Sigmoid colon (tissue), 6 donors: ENCODE measurements at regions not wholly inside any gene's neighbourhood (a gene's known extent, or its start where the extent isn't known, plus 50 kb on each side); places are given as distances from the start of the nearest gene placed in this dataset.

ENCODE experiments used
- DNase-seq: peaks from one replicate; pipeline ENCODE4 v3.0.0-alpha.2; 2019
- H3K27ac ChIP-seq, 4 donors: fragments of 200-600 bp; sonication (generic); one replicate each; pipeline ENCODE4 v1.5.1; 2016 to 2019; ENCODE audit warnings: mild to moderate bottlenecking in 1 of 4
- H3K27me3 ChIP-seq, 3 donors: fragments of 200-600 bp; sonication (generic); one replicate each; pipeline ENCODE4 v1.5.1; 2019; ENCODE audit warnings: mild to moderate bottlenecking in 1 of 3
- H3K36me3 ChIP-seq, 4 donors: fragments of 200-600 bp; sonication (generic); one replicate each; pipeline ENCODE4 v1.5.1; 2016 to 2019
- H3K4me1 ChIP-seq, 4 donors: fragments of 200-600 bp; sonication (generic); one replicate each; pipeline ENCODE4 v1.5.1; 2017 to 2019
- H3K4me3 ChIP-seq, 4 donors: fragments of 200-600 bp; sonication (generic); one replicate each; pipeline ENCODE4 v1.5.1; 2017 to 2019; ENCODE audit warnings: mild to moderate bottlenecking in 2 of 4, moderate library complexity in 1 of 4
- H3K9me3 ChIP-seq, 4 donors: fragments of 200-600 bp in 3 of 4; sonication (generic) in 3 of 4; one replicate each; pipeline versions ENCODE4 v1.5.1 to v1.6.1; 2013 to 2019
- EP300 ChIP-seq, 4 donors: sonication (generic); formaldehyde crosslinking; IDR thresholded peaks; one replicate each; pipeline ENCODE4 v1.6.1; 2017; ENCODE audit warnings: antibody characterized with exemption in 4 of 4
- POLR2A ChIP-seq, 2 donors: fragments of 450-650 bp; IDR thresholded peaks; one replicate each; pipeline ENCODE4 v1.6.1; 2016; ENCODE audit warnings: antibody characterized with exemption in 2 of 2, mild to moderate bottlenecking in 2 of 2, moderate library complexity in 2 of 2
- POLR2AphosphoS5 ChIP-seq, 4 donors: sonication (generic); formaldehyde crosslinking; IDR thresholded peaks; one replicate each; pipeline ENCODE4 v1.6.1; 2017; ENCODE audit warnings: antibody characterized with exemption in 4 of 4
- WGBS, 2 donors: extraction: QIAGEN DNeasy Blood & Tissue Kit; methylation state at CpG; one replicate each; pipeline ENCODE4 v1.1.7; 2013; 5-methylcytosine and 5-hydroxymethylcytosine counted together
- intact Hi-C: fragments of 100-400 bp; cut with DNase I; formaldehyde crosslinking; loops from one replicate; pipeline ENCODE4 v1.15.1; 2023
- TF ChIP-seq, protein P1 (sequence below), 4 experiments: fragments of 450-650 bp in 3 of 4; fragments of 200-600 bp in 1 of 4; IDR thresholded peaks; one replicate each; pipeline ENCODE4 v1.5.1; 2016 to 2019; ENCODE audit warnings: antibody characterized with exemption in 4 of 4, mild to moderate bottlenecking in 3 of 4, moderate library complexity in 2 of 4
- donor health status: healthy with polysubstance abuse.
- donor health status: healthy.

DNA sequence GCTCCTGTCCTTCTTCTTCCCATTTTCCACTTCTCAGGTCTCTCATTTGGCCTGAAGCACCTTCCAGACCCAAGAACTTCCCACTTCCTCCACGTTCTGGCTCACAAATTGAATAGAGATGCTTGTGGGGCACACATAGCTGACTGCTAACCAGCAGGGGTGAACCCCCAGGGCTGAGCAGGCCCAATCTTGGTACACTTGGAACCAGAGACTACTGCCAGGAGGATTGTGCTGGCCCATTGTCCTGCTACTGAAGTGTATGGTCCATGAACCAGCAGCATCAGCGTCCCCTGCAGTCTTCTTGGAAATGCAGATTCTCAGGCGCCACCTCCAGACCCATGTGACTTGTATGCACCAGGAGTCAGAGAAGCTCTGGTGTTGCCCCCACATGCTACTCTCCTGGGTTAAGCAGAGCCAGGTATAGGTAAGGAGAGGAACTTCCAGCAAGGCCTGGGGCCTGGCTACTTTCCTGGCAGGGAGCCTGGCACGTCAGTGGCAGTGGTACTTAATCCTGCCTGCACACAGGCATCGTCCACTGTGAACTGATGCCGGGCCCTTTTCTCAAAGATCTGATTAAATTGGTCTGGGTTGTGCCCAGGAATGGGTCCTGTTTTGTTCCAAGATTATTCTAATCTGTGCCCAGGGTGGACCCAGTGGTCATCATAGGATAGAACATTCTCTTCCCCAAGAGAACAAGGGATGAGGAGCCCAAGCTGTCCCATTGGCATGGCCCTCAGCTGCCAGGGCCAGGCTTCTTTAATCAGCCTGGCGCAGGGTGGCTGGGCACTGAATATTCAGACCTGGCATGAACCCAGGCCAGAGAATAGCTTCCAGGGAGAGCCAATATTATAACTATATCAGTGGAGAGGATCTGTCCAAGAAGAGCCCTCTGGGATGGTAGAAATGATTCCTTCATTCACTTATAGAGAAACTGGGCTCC, 248.7 kb downstream of the SOX11 start:
- Histone ChIP-seq H3K36me3 (no peaks in the 10 kb centered on the region), H3K4me1 (no peaks in the 10 kb centered on the region), H3K4me3 (no peak overlapping the region), H3K27me3 (no peaks in the 10 kb centered on the region), H3K9me3 (no peaks in the 10 kb centered on the region), H3K27ac (no peak overlapping the region)
- DNase-seq: no peak
- intact Hi-C loops: no loop called here
- 83 to 86% methylated on average over 7 of the region's 7 CpGs for WGBS, 2 donors
- no peak for TF ChIP-seq EP300 (IDR thresholded peaks at IDR 0.05)
- no peak for TF ChIP-seq POLR2A (IDR thresholded peaks at IDR 0.05)
- no peak for TF ChIP-seq POLR2AphosphoS5 (IDR thresholded peaks at IDR 0.05)
- TF ChIP-seq, protein P1, sequence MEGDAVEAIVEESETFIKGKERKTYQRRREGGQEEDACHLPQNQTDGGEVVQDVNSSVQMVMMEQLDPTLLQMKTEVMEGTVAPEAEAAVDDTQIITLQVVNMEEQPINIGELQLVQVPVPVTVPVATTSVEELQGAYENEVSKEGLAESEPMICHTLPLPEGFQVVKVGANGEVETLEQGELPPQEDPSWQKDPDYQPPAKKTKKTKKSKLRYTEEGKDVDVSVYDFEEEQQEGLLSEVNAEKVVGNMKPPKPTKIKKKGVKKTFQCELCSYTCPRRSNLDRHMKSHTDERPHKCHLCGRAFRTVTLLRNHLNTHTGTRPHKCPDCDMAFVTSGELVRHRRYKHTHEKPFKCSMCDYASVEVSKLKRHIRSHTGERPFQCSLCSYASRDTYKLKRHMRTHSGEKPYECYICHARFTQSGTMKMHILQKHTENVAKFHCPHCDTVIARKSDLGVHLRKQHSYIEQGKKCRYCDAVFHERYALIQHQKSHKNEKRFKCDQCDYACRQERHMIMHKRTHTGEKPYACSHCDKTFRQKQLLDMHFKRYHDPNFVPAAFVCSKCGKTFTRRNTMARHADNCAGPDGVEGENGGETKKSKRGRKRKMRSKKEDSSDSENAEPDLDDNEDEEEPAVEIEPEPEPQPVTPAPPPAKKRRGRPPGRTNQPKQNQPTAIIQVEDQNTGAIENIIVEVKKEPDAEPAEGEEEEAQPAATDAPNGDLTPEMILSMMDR (IDR thresholded peaks at IDR 0.05): no peak

DNA sequence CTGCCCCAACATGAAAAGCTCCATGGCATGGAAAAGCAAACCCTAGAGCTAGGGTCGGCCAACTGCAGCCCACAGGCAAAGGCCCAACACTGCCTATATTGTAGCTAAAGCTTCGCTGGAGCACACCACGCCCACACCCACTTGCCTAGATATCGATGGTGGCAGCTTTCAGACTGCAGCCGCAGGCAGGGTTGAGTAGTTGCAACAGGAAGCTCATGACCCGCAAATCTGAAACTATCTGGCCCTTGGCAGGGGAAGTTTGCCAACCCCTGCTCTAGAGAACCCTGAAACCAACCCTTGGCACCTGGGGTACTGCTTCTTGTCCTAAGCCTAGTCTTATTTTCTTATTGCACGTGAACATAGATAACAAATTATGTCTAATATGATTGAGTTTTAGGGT, 250.0 kb downstream of the SOX11 start:
- H3K4me3 ChIP-seq: no peak overlapping the region
- no peaks in the 10 kb centered on the region for H3K27me3 ChIP-seq
- intact Hi-C loops: no loop called here
- H3K4me1 ChIP-seq: no peaks in the 10 kb centered on the region
- H3K36me3 ChIP-seq: no peaks in the 10 kb centered on the region
- TF ChIP-seq POLR2A (IDR thresholded peaks at IDR 0.05) (no peak), EP300 (IDR thresholded peaks at IDR 0.05) (no peak), POLR2AphosphoS5 (IDR thresholded peaks at IDR 0.05) (no peak)
- TF ChIP-seq, protein P1 (IDR thresholded peaks at IDR 0.05): no peak
- 78 to 86% methylated on average over 7 of the region's 7 CpGs for WGBS, 2 donors
- no peak overlapping the region for H3K27ac ChIP-seq
- H3K9me3 ChIP-seq: no peaks in the 10 kb centered on the region
- DNase-seq: no peak

DNA sequence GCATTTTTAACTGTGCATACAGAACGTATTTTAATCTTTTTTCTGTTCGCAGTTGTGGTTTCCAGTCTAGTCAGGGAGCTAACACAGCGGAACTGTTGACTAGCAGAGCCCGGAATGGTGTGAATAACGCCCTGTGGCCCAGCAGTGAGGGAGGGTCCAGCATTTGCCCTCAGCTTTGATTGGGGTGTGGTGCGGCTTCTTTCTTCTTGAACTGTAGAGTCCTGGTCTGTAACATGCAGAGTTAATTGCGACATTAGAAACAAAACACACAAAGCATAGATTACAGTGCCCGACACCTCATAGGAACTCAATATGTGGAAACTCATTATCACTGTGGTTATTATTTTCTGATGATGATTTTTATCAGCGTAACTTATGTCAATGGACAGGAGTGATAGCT, 253.6 kb downstream of the SOX11 start:
- H3K9me3 ChIP-seq: no peaks in the 10 kb centered on the region
- H3K36me3 ChIP-seq: no peaks in the 10 kb centered on the region
- intact Hi-C loops: no loop called here
- H3K4me1 ChIP-seq: no peaks in the 10 kb centered on the region
- H3K27ac ChIP-seq: no peak overlapping the region
- no peak for TF ChIP-seq EP300 (IDR thresholded peaks at IDR 0.05)
- TF ChIP-seq POLR2AphosphoS5 (IDR thresholded peaks at IDR 0.05): no peak
- TF ChIP-seq, protein P1 (IDR thresholded peaks at IDR 0.05): no peak
- no peak for TF ChIP-seq POLR2A (IDR thresholded peaks at IDR 0.05)
- H3K27me3 ChIP-seq: no peaks in the 10 kb centered on the region
- H3K4me3 ChIP-seq: no peak overlapping the region
- DNase-seq: no peak
- WGBS, 2 donors: 75 to 80% methylated on average over 9 of the region's 9 CpGs

DNA sequence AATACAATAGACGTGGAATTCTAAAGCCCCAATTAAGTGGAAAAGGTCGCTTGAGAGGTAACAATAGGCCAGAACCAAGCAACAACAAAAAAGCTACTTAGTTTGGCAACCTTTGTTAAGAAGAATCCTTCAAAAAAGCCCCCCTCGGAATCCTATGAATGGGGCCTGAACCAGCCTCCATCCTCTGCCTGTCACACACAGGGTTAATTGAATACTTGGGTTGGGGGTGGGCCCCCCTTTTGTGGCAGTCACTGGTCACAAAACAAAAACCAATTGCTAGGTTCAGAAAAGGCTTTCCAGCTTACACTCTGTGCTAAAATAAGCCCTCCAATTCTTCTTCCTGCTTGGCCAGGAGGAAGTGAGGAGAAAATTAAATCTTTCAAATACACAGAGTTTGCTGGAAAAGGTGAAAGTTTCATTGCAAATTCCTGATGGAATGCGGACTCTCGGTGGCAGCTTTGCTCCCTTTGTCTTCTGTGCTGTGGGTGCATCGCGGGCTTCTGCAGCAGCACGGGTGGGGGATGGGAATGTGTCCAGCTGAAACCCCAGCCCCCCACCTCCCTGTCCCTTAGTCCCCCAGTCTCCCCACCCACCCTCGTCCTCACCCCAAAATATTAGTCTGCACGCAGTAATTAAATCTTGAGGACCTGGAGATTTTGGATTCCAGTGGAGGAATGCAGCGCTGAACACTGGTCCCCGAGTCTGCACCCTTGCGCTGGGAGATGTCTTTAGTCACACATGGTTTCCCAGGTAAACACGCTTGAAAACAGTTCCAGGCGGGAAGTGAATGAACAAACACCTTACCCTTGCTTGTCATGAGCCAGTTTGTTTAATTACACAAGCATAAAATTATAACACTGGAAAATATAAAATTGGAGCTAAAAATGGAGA, 254.3 kb downstream of the SOX11 start:
- Histone ChIP-seq H3K4me1 (no peaks in the 10 kb centered on the region), H3K27ac (no peak overlapping the region), H3K36me3 (no peaks in the 10 kb centered on the region), H3K27me3 (no peaks in the 10 kb centered on the region), H3K9me3 (no peaks in the 10 kb centered on the region), H3K4me3 (no peak overlapping the region)
- 54 to 72% methylated on average over 15 of the region's 15 CpGs for WGBS, 2 donors
- intact Hi-C loops: no loop called here
- DNase-seq: no peak
- TF ChIP-seq EP300 (IDR thresholded peaks at IDR 0.05) (no peak), POLR2AphosphoS5 (IDR thresholded peaks at IDR 0.05) (no peak), POLR2A (IDR thresholded peaks at IDR 0.05) (no peak)
- TF ChIP-seq, protein P1 (IDR thresholded peaks at IDR 0.05): no peak
